Fibroblast of lung (primary cell): ENCODE measurements at regions not wholly inside any gene's neighbourhood (a gene's known extent, or its start where the extent isn't known, plus 50 kb on each side); places are given as distances from the start of the nearest gene placed in this dataset.

Experiments
- EZH2 ChIP-seq: IDR thresholded peaks from 2 replicates; pipeline ENCODE4 v1.5.1; 2012; ENCODE audit warnings: low read length, control low read depth, mild to moderate bottlenecking; ENCODE audit errors: missing control alignments
- TF ChIP-seq, protein P1 (sequence below), 2 donors: IDR thresholded peaks in 1 of 2; conservative IDR thresholded peaks in 1 of 2; 1 replicate in 1 of 2; 2 replicates in 1 of 2; pipeline ENCODE4 v1.5.1; 2011 to 2012; ENCODE audit warnings: low read length in 2 of 2, control low read depth in 1 of 2, inconsistent platforms in 1 of 2, low read depth in 1 of 2, mild to moderate bottlenecking in 1 of 2

DNA sequence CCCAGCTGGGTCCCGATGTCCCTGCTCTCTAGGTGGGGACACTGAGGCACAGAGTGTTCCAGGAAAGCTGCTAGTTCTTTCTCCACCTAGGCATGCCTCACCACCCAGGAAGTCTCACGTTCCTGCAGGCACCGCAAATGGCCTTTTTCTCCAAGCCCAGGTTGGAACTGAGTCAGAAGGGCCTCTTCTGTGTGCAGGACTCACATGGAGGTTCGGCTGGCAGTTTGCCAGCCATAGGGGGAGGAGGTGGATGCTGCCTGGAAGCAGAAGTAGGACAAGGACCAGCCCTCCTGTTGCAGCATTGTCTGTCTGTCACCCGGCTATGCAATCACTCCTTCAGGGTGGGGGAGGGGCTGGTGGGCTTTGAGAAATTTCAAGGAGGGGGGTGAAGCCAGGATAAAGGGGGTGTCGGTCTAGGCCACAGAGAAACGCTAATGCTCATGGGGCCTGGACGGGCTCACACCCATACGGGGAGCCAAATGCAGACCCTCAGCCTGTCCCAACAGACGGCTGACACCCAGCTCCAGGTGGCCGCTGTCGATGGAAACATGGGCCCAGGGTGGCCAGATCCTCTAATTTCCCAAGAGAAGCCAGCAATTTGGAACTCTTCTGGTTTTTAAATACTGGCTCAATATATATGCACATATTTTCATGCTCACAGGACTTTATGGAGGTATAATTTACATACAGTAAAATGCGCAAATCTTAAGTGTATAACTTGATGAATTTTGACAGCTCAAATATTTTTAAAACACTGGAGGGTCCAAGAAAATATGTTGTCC lies 120.5 kb downstream of the PHETA1 start:
- TF ChIP-seq, protein P1, sequence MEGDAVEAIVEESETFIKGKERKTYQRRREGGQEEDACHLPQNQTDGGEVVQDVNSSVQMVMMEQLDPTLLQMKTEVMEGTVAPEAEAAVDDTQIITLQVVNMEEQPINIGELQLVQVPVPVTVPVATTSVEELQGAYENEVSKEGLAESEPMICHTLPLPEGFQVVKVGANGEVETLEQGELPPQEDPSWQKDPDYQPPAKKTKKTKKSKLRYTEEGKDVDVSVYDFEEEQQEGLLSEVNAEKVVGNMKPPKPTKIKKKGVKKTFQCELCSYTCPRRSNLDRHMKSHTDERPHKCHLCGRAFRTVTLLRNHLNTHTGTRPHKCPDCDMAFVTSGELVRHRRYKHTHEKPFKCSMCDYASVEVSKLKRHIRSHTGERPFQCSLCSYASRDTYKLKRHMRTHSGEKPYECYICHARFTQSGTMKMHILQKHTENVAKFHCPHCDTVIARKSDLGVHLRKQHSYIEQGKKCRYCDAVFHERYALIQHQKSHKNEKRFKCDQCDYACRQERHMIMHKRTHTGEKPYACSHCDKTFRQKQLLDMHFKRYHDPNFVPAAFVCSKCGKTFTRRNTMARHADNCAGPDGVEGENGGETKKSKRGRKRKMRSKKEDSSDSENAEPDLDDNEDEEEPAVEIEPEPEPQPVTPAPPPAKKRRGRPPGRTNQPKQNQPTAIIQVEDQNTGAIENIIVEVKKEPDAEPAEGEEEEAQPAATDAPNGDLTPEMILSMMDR (conservative IDR thresholded peaks at IDR 0.05 in 1 of 2, IDR thresholded peaks at IDR 0.05 in 1 of 2; ENCODE audit: low read depth in 1 of 2, low read length in 2 of 2), result no peak
- no peak for TF ChIP-seq EZH2
